Prostate gland (tissue), 2 donors: ENCODE measurements at regions not wholly inside any gene's neighbourhood (a gene's known extent, or its start where the extent isn't known, plus 50 kb on each side); places are given as distances from the start of the nearest gene placed in this dataset.

Experiments
- POLR2A ChIP-seq: fragments of 450-650 bp; IDR thresholded peaks from one replicate; pipeline ENCODE4 v1.6.1; 2016; ENCODE audit warnings: antibody characterized with exemption, mild to moderate bottlenecking
- TF ChIP-seq, protein P1 (sequence below), 4 experiments: fragments of 200-600 bp in 2 of 4; fragments of 450-650 bp in 2 of 4; sonication (generic) in 2 of 4; IDR thresholded peaks; 1 replicate in 3 of 4; 2 replicates in 1 of 4; pipeline ENCODE4 v1.5.1; 2016 to 2019; ENCODE audit warnings: antibody characterized with exemption in 4 of 4, mild to moderate bottlenecking in 2 of 4, moderate library complexity in 2 of 4

DNA sequence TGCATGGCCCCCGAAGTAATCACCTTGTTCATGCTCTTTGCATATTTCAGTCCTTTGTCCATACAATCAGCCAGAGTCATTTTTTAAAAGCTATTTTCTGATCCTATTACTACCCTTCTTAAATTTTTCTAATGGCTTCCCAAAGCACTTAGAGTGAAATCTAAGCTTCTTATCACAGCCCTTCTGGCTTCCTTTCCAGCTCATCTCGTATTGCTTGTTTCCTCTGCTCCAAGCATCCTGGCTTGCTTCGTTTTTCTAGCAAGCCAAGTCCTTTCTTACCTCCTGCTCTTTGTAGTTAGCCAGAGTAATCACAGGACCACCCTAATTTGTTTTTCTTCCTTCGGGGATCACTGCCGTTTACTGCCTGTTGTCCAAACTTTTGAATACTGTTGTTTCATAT lies 453.3 kb downstream of the KIF4B start:
- TF ChIP-seq POLR2A = no peak
- TF ChIP-seq, protein P1, sequence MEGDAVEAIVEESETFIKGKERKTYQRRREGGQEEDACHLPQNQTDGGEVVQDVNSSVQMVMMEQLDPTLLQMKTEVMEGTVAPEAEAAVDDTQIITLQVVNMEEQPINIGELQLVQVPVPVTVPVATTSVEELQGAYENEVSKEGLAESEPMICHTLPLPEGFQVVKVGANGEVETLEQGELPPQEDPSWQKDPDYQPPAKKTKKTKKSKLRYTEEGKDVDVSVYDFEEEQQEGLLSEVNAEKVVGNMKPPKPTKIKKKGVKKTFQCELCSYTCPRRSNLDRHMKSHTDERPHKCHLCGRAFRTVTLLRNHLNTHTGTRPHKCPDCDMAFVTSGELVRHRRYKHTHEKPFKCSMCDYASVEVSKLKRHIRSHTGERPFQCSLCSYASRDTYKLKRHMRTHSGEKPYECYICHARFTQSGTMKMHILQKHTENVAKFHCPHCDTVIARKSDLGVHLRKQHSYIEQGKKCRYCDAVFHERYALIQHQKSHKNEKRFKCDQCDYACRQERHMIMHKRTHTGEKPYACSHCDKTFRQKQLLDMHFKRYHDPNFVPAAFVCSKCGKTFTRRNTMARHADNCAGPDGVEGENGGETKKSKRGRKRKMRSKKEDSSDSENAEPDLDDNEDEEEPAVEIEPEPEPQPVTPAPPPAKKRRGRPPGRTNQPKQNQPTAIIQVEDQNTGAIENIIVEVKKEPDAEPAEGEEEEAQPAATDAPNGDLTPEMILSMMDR (IDR thresholded peaks at IDR 0.05) = no peak
